GM12864 (cell line): ENCODE measurements at regions not wholly inside any gene's neighbourhood (a gene's known extent, or its start where the extent isn't known, plus 50 kb on each side); places are given as distances from the start of the nearest gene placed in this dataset.
"Not testable (repeated sequence)": the region's sequence is repeated elsewhere in the genome, so short reads cannot be mapped to it uniquely, and the experiment has no call there.

ENCODE experiments used
- DNase-seq: peaks from one replicate; pipeline ENCODE4 v3.0.0-alpha.2; 2011; ENCODE audit warnings: low read depth
- H3K4me3 ChIP-seq: 2 replicates; pipeline ENCODE4 v1.5.1; 2011; ENCODE audit warnings: mild to moderate bottlenecking, low read depth, low read length, control low read depth

DNA sequence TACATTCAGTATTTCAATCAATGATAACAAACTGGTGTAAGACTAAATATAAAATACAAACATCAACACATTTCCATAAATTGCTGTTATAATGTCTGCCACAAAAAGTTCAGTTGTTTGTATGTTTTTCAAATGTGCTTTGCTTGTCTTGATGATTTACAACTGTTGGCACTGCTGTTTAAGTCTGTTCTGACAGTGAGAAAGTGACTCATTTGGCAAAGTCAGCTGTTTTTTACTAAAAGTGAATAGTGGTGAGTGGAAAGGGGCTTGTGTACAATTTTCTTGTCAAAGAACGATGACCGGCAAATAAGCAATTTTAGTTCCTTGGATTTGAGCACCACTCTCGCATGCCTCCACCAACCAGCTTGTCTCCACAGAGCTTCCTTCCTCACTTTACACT is 244.0 kb downstream of the RTP5 start:
- DNase-seq, H3K4me3 ChIP-seq: not testable (repeated sequence)

DNA sequence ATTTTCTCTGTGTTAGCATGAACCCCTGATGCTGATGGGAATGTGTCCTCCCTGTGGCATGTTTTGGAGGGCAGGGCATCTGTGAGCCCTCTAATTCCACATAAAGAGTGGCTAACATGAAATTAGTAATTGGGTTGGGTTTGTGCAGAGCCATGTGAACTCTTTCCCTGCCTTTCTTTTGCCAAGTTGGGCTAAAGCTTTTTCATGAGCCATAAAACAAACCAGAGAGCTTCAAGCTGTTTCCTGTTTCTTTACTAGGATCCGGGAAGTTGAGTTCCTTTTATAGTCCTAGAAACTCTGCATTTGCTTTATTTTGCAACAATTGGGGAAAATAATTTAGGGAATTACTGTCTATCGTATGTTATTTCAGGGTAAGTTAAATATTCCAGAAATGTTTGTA is 247.1 kb downstream of the RTP5 start:
- DNase-seq, H3K4me3 ChIP-seq: not testable (repeated sequence)

DNA sequence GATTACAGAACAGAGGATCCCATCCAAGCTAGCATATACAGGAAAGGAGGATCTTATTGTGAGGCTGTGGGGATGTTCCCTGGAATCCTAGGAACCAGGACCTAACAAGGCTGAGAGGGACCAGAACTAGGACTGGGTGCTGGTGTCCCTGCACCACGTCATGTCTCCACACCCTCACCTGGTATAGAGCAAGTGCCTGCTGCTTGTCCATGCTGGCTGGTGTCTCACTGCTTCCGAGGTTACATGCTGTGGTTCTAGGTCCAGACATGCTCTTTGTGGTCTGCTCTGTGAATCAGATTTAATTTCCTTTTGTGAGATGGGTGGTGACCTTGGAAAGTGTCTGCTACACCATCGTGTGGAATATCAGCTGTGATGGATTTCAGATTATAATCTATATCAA is 247.8 kb downstream of the RTP5 start:
- not testable (repeated sequence) for DNase-seq, H3K4me3 ChIP-seq

DNA sequence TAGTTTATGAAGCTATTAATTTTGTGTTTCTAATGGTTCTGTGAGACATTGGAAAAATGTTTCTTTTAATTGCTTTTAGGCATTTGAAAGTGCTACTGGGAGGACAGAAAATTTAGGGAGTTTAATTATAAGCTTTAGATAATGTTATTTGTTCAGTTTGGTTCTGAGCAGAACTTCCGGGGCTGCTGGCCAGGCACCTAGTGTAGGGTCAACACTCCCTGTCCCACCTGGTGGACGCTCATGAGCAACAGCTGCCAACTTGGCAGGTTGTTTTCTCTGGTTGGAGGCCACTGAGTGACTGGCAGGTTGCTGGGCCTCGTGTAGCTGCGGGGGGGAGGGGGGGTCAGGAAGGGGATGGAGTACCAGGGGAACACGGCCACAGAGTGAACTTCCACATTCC is 250.2 kb downstream of the RTP5 start:
- DNase-seq, H3K4me3 ChIP-seq: not testable (repeated sequence)

DNA sequence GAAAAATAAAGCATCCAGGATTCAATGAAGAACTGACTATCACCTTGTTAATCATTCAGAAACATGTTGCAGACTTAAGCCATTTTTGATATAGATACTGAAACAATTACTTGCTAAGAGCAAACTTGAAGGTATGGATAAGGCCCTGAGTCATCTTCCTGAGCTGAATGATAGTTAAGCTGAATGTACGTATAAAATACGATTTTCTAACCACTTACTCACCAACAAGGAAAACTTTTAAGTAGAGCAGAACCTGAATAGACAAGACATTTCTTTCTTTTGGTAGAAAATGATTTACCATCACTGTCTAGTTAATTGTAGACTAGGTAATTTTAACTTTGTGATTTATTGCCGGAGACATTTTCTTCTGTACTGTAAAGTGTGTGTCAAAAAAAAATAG is 261.2 kb downstream of the RTP5 start:
- not testable (repeated sequence) for H3K4me3 ChIP-seq, DNase-seq

DNA sequence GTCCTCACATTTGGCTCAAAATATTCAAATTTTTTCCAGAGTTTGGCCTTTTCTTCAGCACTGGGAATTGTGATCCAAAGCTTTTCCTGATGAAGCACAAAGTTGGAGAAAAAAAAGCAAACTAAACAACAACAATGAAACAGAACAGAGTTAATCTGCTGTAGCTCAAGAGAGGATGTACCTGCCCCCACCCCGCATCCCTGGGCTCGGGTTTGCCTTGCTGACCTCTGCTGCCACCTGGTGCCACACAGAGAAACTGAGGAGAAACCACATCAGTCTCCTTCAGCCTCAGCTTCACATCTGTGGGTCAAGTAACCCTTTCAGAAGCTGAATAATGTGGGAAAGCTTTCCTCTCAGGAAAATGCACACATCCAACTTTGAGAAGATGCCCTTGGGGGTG is 290.4 kb downstream of the RTP5 start:
- not testable (repeated sequence) for H3K4me3 ChIP-seq, DNase-seq

DNA sequence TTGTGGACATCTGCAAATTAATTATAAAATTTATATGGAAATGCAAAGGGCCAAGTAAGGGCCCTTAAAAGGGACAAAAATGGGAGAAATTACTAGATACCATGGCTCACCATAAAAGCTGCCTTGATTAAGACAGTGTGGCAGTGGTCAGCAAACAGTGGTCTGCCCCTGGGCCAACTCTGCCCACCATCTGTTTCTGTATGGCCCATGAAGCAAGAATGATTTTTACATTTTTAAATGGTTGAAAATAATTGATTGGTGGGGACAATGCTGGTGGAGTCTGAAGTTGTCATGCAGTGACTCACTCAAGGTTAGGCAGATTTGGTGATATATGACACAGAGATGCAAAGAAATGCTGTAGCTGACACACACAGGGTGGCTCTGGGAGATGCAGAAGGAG is 295.6 kb downstream of the RTP5 start:
- DNase-seq, H3K4me3 ChIP-seq: not testable (repeated sequence)

DNA sequence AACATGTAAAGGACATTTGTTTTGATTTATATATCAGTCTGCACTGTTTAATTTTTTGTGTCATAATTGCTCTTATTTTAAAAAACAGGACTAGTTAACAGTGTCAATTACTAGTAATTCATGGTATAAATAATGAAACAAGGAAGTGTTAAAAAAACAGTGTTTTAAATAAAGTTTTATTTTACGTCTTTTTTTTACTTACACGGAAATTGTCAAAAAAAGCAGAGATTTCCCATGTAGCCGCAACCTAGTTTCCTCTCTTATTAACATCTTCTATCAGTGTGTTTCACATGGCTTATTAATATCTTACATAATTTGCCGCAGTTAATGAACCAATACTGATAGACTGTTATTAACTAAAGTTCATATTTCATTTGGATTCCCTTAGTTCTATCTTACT is 301.8 kb downstream of the RTP5 start:
- DNase-seq, H3K4me3 ChIP-seq: not testable (repeated sequence)
